GM12878 (cell line): ENCODE measurements at regions not wholly inside any gene's neighbourhood (a gene's known extent, or its start where the extent isn't known, plus 50 kb on each side); places are given as distances from the start of the nearest gene placed in this dataset.

Experiments used
- ATAC-seq: fragments of 200-7000 bp; cut with Tn5 transposase; 3 replicates; pipeline ENCODE4 v1.9.1; 2020; ENCODE audit warnings: mild to moderate bottlenecking, moderate library complexity
- BruUV-seq: library from RNA; stranded (reverse); fragments of 400-500 nt; replicated peaks from 2 replicates; lab custom pipeline; 2021; lab: Mats Ljungman, UMichigan
- CTCF ChIA-PET: fragments of 300-600 bp; sonication (Branson Sonifier 250); formaldehyde crosslinking; extraction: SDS; loops from one replicate; lab custom pipeline; 2021; ENCODE audit warnings: inconsistent platforms; lab: Yijun Ruan, JAX
- POLR2A ChIA-PET: fragments of 350-600 bp; formaldehyde crosslinking; extraction: SDS; loops from one replicate; lab custom pipeline; 2021; ENCODE audit warnings: inconsistent platforms; lab: Charles Lee
- RAD21 ChIA-PET: fragments of 300-600 bp; sonication (Branson Sonifier 250); formaldehyde crosslinking; loops from one replicate; lab custom pipeline; 2023; ENCODE audit warnings: antibody characterized with exemption; ENCODE audit not compliant: unreplicated experiment; lab: Charles Lee
- SMC1A ChIA-PET: fragments of 300-600 bp; sonication (Branson Sonifier 250); formaldehyde crosslinking; loops from one replicate; lab custom pipeline; 2023; ENCODE audit not compliant: unreplicated experiment, uncharacterized antibody; lab: Charles Lee
- DNase-seq: peaks from one replicate; pipeline ENCODE4 v3.0.0-alpha.2; 2011; ENCODE audit warnings: low read depth, low spot score
- FAIRE-seq: peaks from 3 replicates; lab custom pipeline; 2011; peaks lifted over from hg19 to GRCh38; lab: Jason Lieb, UNC
- H2AFZ ChIP-seq: 2 replicates; pipeline ENCODE4 v1.6.0; 2011; ENCODE audit warnings: low read depth, low read length, control low read depth; ENCODE audit not compliant: control insufficient read depth
- H3K27ac ChIP-seq: 2 replicates; pipeline ENCODE4 v1.5.1; 2011; ENCODE audit warnings: control low read depth; ENCODE audit not compliant: control insufficient read depth, insufficient read depth
- H3K27me3 ChIP-seq, 2 experiments: replicated peaks in 1 of 2; 2 replicates each; pipeline versions ENCODE4 v1.6.0 to v1.6.1; 2011; ENCODE audit warnings: low read length in 1 of 2; ENCODE audit not compliant: control insufficient read depth in 2 of 2, insufficient read depth in 2 of 2
- H3K36me3 ChIP-seq, 2 experiments: 2 replicates each; pipeline ENCODE4 v1.5.1; 2011; ENCODE audit warnings: low read length in 1 of 2; ENCODE audit not compliant: control insufficient read depth in 2 of 2, insufficient read depth in 2 of 2
- H3K4me1 ChIP-seq: 2 replicates; pipeline ENCODE4 v1.6.1; 2011; ENCODE audit warnings: mild to moderate bottlenecking, low read length, moderate library complexity, mixed read lengths; ENCODE audit not compliant: control insufficient read depth, insufficient read depth
- H3K4me2 ChIP-seq: 2 replicates; pipeline ENCODE4 v1.6.0; 2011; ENCODE audit warnings: control low read depth; ENCODE audit not compliant: control insufficient read depth, insufficient read depth
- H3K4me3 ChIP-seq: fragments of 200-600 bp; sonication (generic); 2 replicates; pipeline ENCODE4 v1.5.1; 2016
- H3K79me2 ChIP-seq: 2 replicates; pipeline ENCODE4 v1.6.0; 2011; ENCODE audit warnings: low read length; ENCODE audit not compliant: control insufficient read depth, insufficient read depth
- H3K9ac ChIP-seq: 2 replicates; pipeline ENCODE4 v1.8.0; 2011; ENCODE audit warnings: low read length, control low read depth, mixed read lengths; ENCODE audit not compliant: control insufficient read depth, insufficient read depth
- H3K9me3 ChIP-seq: replicated peaks from 3 replicates; pipeline ENCODE4 v1.5.1; 2011; ENCODE audit warnings: mild to moderate bottlenecking, low read length; ENCODE audit not compliant: control insufficient read depth, insufficient read depth
- H4K20me1 ChIP-seq: 2 replicates; pipeline ENCODE4 v1.6.0; 2011; ENCODE audit not compliant: control insufficient read depth, insufficient read depth
- BMI1 ChIP-seq: fragments of 450-650 bp; IDR thresholded peaks from 2 replicates; pipeline ENCODE4 v1.6.1; 2016; ENCODE audit warnings: mild to moderate bottlenecking, moderate library complexity, borderline replicate concordance
- CEBPB ChIP-seq, 2 experiments: fragments of 150-350 bp in 1 of 2; IDR thresholded peaks; 2 replicates each; pipeline ENCODE4 v1.6.1; 2012 to 2014; ENCODE audit warnings: low read depth in 2 of 2, low read length in 2 of 2, borderline replicate concordance in 1 of 2, inconsistent platforms in 1 of 2
- EP300 ChIP-seq, 2 experiments: fragments of 150-350 bp in 1 of 2; IDR thresholded peaks; 2 replicates each; pipeline ENCODE4 v1.6.1; 2011 to 2012; ENCODE audit warnings: low read depth in 2 of 2, low read length in 2 of 2, borderline replicate concordance in 1 of 2, improper control_type of control experiment in 1 of 2, inconsistent platforms in 1 of 2; ENCODE audit not compliant: control insufficient read depth in 1 of 2
- IKZF2 ChIP-seq, 2 experiments: fragments of 450-650 bp; IDR thresholded peaks; 2 replicates each; pipeline ENCODE4 v1.6.1; 2017; ENCODE audit warnings: mild to moderate bottlenecking in 2 of 2, moderate library complexity in 2 of 2
- WGBS: methylation state at CpG from one replicate; pipeline ENCODE4 v1.1.6; 2016; ENCODE audit warnings: low lambda C conversion rate; ENCODE audit not compliant: insufficient replicate concordance, insufficient coverage; ENCODE audit errors: missing lambda C conversion rate; 5-methylcytosine and 5-hydroxymethylcytosine counted together
- in situ Hi-C: fragments of 300-500 bp; cut with MboI; formaldehyde crosslinking; loops from 9 replicates; pipeline ENCODE4 v1.14.3; 2018; ENCODE audit warnings: mixed read lengths
- intact Hi-C: fragments of 100-400 bp; cut with micrococcal nuclease; formaldehyde crosslinking; loops from one replicate; pipeline ENCODE4 v1.14.2; 2022; ENCODE audit not compliant: unreplicated experiment
- TF ChIP-seq, protein P1 (sequence below): IDR thresholded peaks from 2 replicates; pipeline ENCODE4 v1.6.1; 2012; ENCODE audit warnings: low read depth, low read length, improper control_type of control experiment
- TF ChIP-seq, protein P2 (sequence below): IDR thresholded peaks from 2 replicates; pipeline ENCODE4 v1.6.1; 2011; ENCODE audit warnings: low read depth, mild to moderate bottlenecking, low read length, moderate library complexity, borderline replicate concordance; ENCODE audit errors: extremely low read depth
- TF ChIP-seq, protein P3 (sequence below), 3 experiments: IDR thresholded peaks in 2 of 3; conservative IDR thresholded peaks in 1 of 3; 2 replicates each; pipeline ENCODE4 v1.5.1; 2011; ENCODE audit warnings: low read depth in 3 of 3, low read length in 3 of 3, mild to moderate bottlenecking in 3 of 3, control low read depth in 2 of 3, moderate library complexity in 2 of 3, inconsistent platforms in 1 of 3, mixed read lengths in 1 of 3; ENCODE audit not compliant: control insufficient read depth in 2 of 3, insufficient read depth in 1 of 3; ENCODE audit errors: extremely low read depth in 1 of 3
- TF ChIP-seq, protein P4 (sequence below): IDR thresholded peaks from 2 replicates; pipeline ENCODE4 v1.6.1; 2012; ENCODE audit warnings: low read depth, low read length, improper control_type of control experiment

DNA sequence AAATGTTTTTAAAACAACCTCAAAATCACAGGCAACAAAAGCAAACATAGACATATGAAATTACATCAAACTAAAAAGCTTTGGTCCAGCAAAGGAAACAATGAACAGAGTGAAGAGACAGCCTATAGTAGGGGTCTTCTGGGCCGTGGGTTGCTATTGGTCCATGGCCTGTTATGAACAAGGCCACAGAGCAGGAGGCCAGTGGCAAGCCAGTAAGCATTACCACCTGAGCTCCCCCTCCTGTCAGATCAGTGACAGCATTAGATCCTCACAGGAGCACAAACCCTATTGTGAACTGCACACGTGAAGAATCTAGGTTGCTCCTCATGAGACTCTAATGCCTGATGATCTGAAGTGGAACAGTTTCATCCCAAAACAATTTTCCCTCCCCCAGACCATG lies 174.0 kb downstream of the DIO2 start:
- intact Hi-C loops (no loop called here), in situ Hi-C loops (no loop called here)
- DNase-seq (no peak), FAIRE-seq (no peak), ATAC-seq (no peak)
- TF ChIP-seq BMI1 (no peak), EP300 (IDR thresholded peaks at IDR 0.05; ENCODE audit: borderline replicate concordance in 1 of 2, control insufficient read depth in 1 of 2, low read depth in 2 of 2, low read length in 2 of 2) (no peak), CEBPB (IDR thresholded peaks at IDR 0.05; ENCODE audit: borderline replicate concordance in 1 of 2, low read depth in 2 of 2, low read length in 2 of 2) (no peak), IKZF2 (IDR thresholded peaks at IDR 0.05) (no peak)
- TF ChIP-seq, protein P1, sequence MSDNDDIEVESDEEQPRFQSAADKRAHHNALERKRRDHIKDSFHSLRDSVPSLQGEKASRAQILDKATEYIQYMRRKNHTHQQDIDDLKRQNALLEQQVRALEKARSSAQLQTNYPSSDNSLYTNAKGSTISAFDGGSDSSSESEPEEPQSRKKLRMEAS, result no peak
- TF ChIP-seq, protein P2, sequence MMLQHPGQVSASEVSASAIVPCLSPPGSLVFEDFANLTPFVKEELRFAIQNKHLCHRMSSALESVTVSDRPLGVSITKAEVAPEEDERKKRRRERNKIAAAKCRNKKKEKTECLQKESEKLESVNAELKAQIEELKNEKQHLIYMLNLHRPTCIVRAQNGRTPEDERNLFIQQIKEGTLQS, result no peak
- TF ChIP-seq, protein P3, sequence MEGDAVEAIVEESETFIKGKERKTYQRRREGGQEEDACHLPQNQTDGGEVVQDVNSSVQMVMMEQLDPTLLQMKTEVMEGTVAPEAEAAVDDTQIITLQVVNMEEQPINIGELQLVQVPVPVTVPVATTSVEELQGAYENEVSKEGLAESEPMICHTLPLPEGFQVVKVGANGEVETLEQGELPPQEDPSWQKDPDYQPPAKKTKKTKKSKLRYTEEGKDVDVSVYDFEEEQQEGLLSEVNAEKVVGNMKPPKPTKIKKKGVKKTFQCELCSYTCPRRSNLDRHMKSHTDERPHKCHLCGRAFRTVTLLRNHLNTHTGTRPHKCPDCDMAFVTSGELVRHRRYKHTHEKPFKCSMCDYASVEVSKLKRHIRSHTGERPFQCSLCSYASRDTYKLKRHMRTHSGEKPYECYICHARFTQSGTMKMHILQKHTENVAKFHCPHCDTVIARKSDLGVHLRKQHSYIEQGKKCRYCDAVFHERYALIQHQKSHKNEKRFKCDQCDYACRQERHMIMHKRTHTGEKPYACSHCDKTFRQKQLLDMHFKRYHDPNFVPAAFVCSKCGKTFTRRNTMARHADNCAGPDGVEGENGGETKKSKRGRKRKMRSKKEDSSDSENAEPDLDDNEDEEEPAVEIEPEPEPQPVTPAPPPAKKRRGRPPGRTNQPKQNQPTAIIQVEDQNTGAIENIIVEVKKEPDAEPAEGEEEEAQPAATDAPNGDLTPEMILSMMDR (IDR thresholded peaks at IDR 0.05 in 2 of 3, conservative IDR thresholded peaks at IDR 0.05 in 1 of 3; ENCODE audit: control insufficient read depth in 2 of 3, extremely low read depth in 1 of 3, insufficient read depth in 1 of 3, low read depth in 3 of 3, low read length in 3 of 3), result no peak
- TF ChIP-seq, protein P4, sequence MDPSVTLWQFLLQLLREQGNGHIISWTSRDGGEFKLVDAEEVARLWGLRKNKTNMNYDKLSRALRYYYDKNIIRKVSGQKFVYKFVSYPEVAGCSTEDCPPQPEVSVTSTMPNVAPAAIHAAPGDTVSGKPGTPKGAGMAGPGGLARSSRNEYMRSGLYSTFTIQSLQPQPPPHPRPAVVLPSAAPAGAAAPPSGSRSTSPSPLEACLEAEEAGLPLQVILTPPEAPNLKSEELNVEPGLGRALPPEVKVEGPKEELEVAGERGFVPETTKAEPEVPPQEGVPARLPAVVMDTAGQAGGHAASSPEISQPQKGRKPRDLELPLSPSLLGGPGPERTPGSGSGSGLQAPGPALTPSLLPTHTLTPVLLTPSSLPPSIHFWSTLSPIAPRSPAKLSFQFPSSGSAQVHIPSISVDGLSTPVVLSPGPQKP, result no peak
- Histone ChIP-seq H3K4me3 (no peak overlapping the region), H3K27ac (no peak overlapping the region), H3K4me2 (no peak overlapping the region), H3K36me3 (no peaks in the 10 kb centered on the region), H3K9ac (no peak overlapping the region), H2AFZ (no peak overlapping the region), H4K20me1 (no peaks in the 10 kb centered on the region), H3K9me3 (no peaks in the 10 kb centered on the region), H3K4me1 (no peaks in the 10 kb centered on the region), H3K27me3 (no peaks in the 10 kb centered on the region), H3K79me2 (no peaks in the 10 kb centered on the region)
- no TSS peak for BruUV-seq
- ChIA-PET POLR2A (no interaction called here), CTCF (no interaction called here), RAD21 (no interaction called here), SMC1A (no interaction called here)
- 3% methylated on average over 2 of the region's 2 CpGs for WGBS
